IPS-NIHi11 (cell line): ENCODE measurements at regions not wholly inside any gene's neighbourhood (a gene's known extent, or its start where the extent isn't known, plus 50 kb on each side); places are given as distances from the start of the nearest gene placed in this dataset.
A peak's percentile ranks its signal among the peaks of the same experiment; 100 is the strongest.
"Not testable (repeated sequence)": the region's sequence is repeated elsewhere in the genome, so short reads cannot be mapped to it uniquely, and the experiment has no call there.

Experiments
- DNase-seq: peaks from one replicate; pipeline ENCODE4 v3.0.0; 2012; ENCODE audit warnings: mixed read lengths, low spot score

- peak; percentile 81 for DNase-seq
These were observed 115.5 kb upstream of the GNAI1 start for GRCh38 chr7:80018941-80019808.

- no peak for DNase-seq
These were observed 117.4 kb upstream of the GNAI1 start for GRCh38 chr7:80017101-80017698.

- DNase-seq, result peak; percentile 6
These were observed 120.1 kb upstream of the GNAI1 start for GRCh38 chr7:80014511-80014910.

- no peak for DNase-seq
These were observed 126.6 kb upstream of the GNAI1 start for GRCh38 chr7:80008039-80008438.

- DNase-seq, result no peak
These were observed 131.8 kb upstream of the GNAI1 start for GRCh38 chr7:80002865-80003264.

GRCh38 chr7:79998363-79998762 lies 136.3 kb upstream of the GNAI1 start:
- DNase-seq, result no peak

- no peak for DNase-seq
These were observed 137.3 kb upstream of the GNAI1 start for GRCh38 chr7:79997345-79997744.

GRCh38 chr7:79995741-79996140 lies 138.9 kb upstream of the GNAI1 start:
- not testable (repeated sequence) for DNase-seq

- DNase-seq, result no peak
These were observed 146.0 kb upstream of the GNAI1 start for GRCh38 chr7:79988653-79989052.

- no peak for DNase-seq
These were observed 150.4 kb upstream of the GNAI1 start for GRCh38 chr7:79984210-79984609.

GRCh38 chr7:79982141-79982770 lies 152.4 kb upstream of the GNAI1 start:
- no peak for DNase-seq

GRCh38 chr7:79980376-79980775 lies 154.3 kb upstream of the GNAI1 start:
- DNase-seq, result no peak

GRCh38 chr7:79979437-79979836 lies 155.2 kb upstream of the GNAI1 start:
- no peak for DNase-seq

GRCh38 chr7:79977481-79977880 lies 157.2 kb upstream of the GNAI1 start:
- no peak for DNase-seq

GRCh38 chr7:79976711-79977020 lies 158.0 kb upstream of the GNAI1 start:
- not testable (repeated sequence) for DNase-seq

GRCh38 chr7:79975986-79976710 lies 158.5 kb upstream of the GNAI1 start:
- DNase-seq, result not testable (repeated sequence)

- no peak for DNase-seq
These were observed 161.2 kb upstream of the GNAI1 start for GRCh38 chr7:79973455-79973854.

- no peak for DNase-seq
These were observed 163.6 kb upstream of the GNAI1 start for GRCh38 chr7:79971058-79971457.

GRCh38 chr7:79968894-79969293 lies 165.7 kb upstream of the GNAI1 start:
- DNase-seq, result no peak

GRCh38 chr7:79968077-79968648 lies 166.5 kb upstream of the GNAI1 start:
- no peak for DNase-seq

- no peak for DNase-seq
These were observed 168.7 kb upstream of the GNAI1 start for GRCh38 chr7:79965946-79966345.

GRCh38 chr7:79964463-79964862 lies 170.2 kb upstream of the GNAI1 start:
- no peak for DNase-seq
